OCI-LY3 (cell line): ENCODE measurements at regions not wholly inside any gene's neighbourhood (a gene's known extent, or its start where the extent isn't known, plus 50 kb on each side); places are given as distances from the start of the nearest gene placed in this dataset.

Experiments
- H2AFZ ChIP-seq: fragments of 200-600, 300-600 bp; shearing (Covaris generic); 2 replicates; pipeline ENCODE4 v1.6.0; 2014; ENCODE audit warnings: antibody characterized with exemption, low read depth, low read length
- H3K27ac ChIP-seq: fragments of 200-600, 300-600 bp; sonication (generic); 2 replicates; pipeline ENCODE4 v1.5.1; 2014; ENCODE audit warnings: mild to moderate bottlenecking, low read length, moderate library complexity, mixed read lengths
- H3K27me3 ChIP-seq: fragments of 200-600, 300-600 bp; sonication (generic); 2 replicates; pipeline ENCODE4 v1.6.1; 2014; ENCODE audit warnings: low read depth, low read length, mixed read lengths
- H3K36me3 ChIP-seq: fragments of 200-600, 300-600 bp; sonication (generic); replicated peaks from 2 replicates; pipeline ENCODE3; 2014; ENCODE audit warnings: low read depth, low read length, mixed read lengths
- H3K4me1 ChIP-seq: fragments of 300-600, 200-600 bp; sonication (generic); 2 replicates; pipeline ENCODE4 v1.6.1; 2014; ENCODE audit warnings: low read length, mixed read lengths
- H3K4me2 ChIP-seq: fragments of 200-600, 300-600 bp; sonication (generic); 2 replicates; pipeline ENCODE4 v1.6.1; 2014; ENCODE audit warnings: low read length, mixed read lengths
- H3K4me3 ChIP-seq: fragments of 300-600, 200-600 bp; sonication (generic); 2 replicates; pipeline ENCODE4 v1.5.1; 2014; ENCODE audit warnings: antibody characterized with exemption, mild to moderate bottlenecking, low read length, moderate library complexity
- H3K79me2 ChIP-seq: fragments of 300-600, 200-600 bp; shearing (Covaris generic); 2 replicates; pipeline ENCODE4 v1.6.1; 2014; ENCODE audit warnings: mild to moderate bottlenecking, low read length, mixed read lengths
- H3K9ac ChIP-seq: fragments of 300-600, 200-600 bp; shearing (Covaris generic); 2 replicates; pipeline ENCODE4 v1.6.0; 2014; ENCODE audit warnings: mild to moderate bottlenecking, low read length, moderate library complexity
- H3K9me3 ChIP-seq: fragments of 200-600, 300-600 bp; shearing (Covaris generic); 2 replicates; pipeline ENCODE4 v1.6.1; 2014; ENCODE audit warnings: low read length, mixed read lengths; ENCODE audit not compliant: insufficient read depth
- H4K20me1 ChIP-seq: fragments of 200-600, 300-600 bp; sonication (generic); 2 replicates; pipeline ENCODE4 v1.6.1; 2016; ENCODE audit warnings: low read length, mixed read lengths; ENCODE audit not compliant: insufficient read depth
- CTCF ChIP-seq: fragments of 200-600, 300-600 bp; sonication (generic); IDR thresholded peaks from 2 replicates; pipeline ENCODE4 v1.5.1; 2014; ENCODE audit warnings: antibody characterized with exemption, low read length, low read depth
- EZH2phosphoT487 ChIP-seq: fragments of 200-600 bp; shearing (Covaris generic); IDR thresholded peaks from 2 replicates; pipeline ENCODE4 v1.6.1; 2018; ENCODE audit warnings: antibody characterized with exemption, mixed run types, low read depth

- Histone ChIP-seq H3K27me3 (no peaks in the 10 kb centered on the region), H3K4me1 (peaks cover 41% of the 10 kb centered on the region), H3K4me2 (peak overlapping the region; percentile 71), H3K79me2 (peaks cover 35% of the 10 kb centered on the region), H4K20me1 (no peaks in the 10 kb centered on the region), H3K9ac (peak overlapping the region; percentile 68), H3K27ac (no peak overlapping the region), H3K36me3 (peaks cover 4% of the 10 kb centered on the region), H3K9me3 (no peaks in the 10 kb centered on the region), H2AFZ (no peak overlapping the region), H3K4me3 (peak overlapping the region; percentile 88)
- no peak for TF ChIP-seq CTCF
- no peak for TF ChIP-seq EZH2phosphoT487
Measured at GRCh38 chr12:94874518-94875302, 128.8 kb downstream of the NDUFA12 start.

- Histone ChIP-seq H3K27me3 (no peaks in the 10 kb centered on the region), H3K79me2 (peaks cover 38% of the 10 kb centered on the region), H3K4me2 (peak overlapping the region; percentile 71), H3K9ac (peak overlapping the region; percentile 87), H2AFZ (no peak overlapping the region), H3K27ac (peak overlapping the region; percentile 8; the same call in 1 of the 2 replicates), H4K20me1 (no peaks in the 10 kb centered on the region), H3K4me3 (peak overlapping the region; percentile 88), H3K9me3 (no peaks in the 10 kb centered on the region), H3K4me1 (peaks cover 41% of the 10 kb centered on the region), H3K36me3 (peaks cover 4% of the 10 kb centered on the region)
- no peak for TF ChIP-seq EZH2phosphoT487
- TF ChIP-seq CTCF = no peak
Measured at GRCh38 chr12:94873734-94874517, 129.6 kb downstream of the NDUFA12 start.

- peaks cover 45% of the 10 kb centered on the region for H3K79me2 ChIP-seq
- H3K4me2 ChIP-seq = peak overlapping the region; percentile 89
- H3K4me3 ChIP-seq = peak overlapping the region; percentile 88
- peaks cover 41% of the 10 kb centered on the region for H3K4me1 ChIP-seq
- H3K27me3 ChIP-seq = no peaks in the 10 kb centered on the region
- TF ChIP-seq CTCF (no peak), EZH2phosphoT487 (no peak)
- peak overlapping the region; percentile 35 for H3K27ac ChIP-seq
- no peaks in the 10 kb centered on the region for H4K20me1 ChIP-seq
- peaks cover 7% of the 10 kb centered on the region for H3K36me3 ChIP-seq
- peak overlapping the region; percentile 80 for H2AFZ ChIP-seq
- H3K9ac ChIP-seq = peak overlapping the region; percentile 87
- H3K9me3 ChIP-seq = no peaks in the 10 kb centered on the region
Measured at GRCh38 chr12:94872971-94873733, 130.3 kb downstream of the NDUFA12 start.

- peak overlapping the region; percentile 88 for H3K4me3 ChIP-seq
- H3K4me1 ChIP-seq = peaks cover 41% of the 10 kb centered on the region
- 0 out of 2 replicates have a peak, but pooled peaks cover under 1% of the 10 kb centered on the region for H4K20me1 ChIP-seq
- TF ChIP-seq CTCF (no peak), EZH2phosphoT487 (no peak)
- H3K27ac ChIP-seq = peak overlapping the region; percentile 35; the same call in 1 of the 2 replicates
- H3K79me2 ChIP-seq = peaks cover 49% of the 10 kb centered on the region
- H3K4me2 ChIP-seq = peak overlapping the region; percentile 89
- no peaks in the 10 kb centered on the region for H3K27me3 ChIP-seq
- H2AFZ ChIP-seq = peak overlapping the region; percentile 80; the same call in 1 of the 2 replicates
- peaks cover 7% of the 10 kb centered on the region for H3K36me3 ChIP-seq
- H3K9ac ChIP-seq = peak overlapping the region; percentile 87
- H3K9me3 ChIP-seq = no peaks in the 10 kb centered on the region
Measured at GRCh38 chr12:94872671-94872970, 130.9 kb downstream of the NDUFA12 start.
